ENCODE measurements at regions not wholly inside any gene's neighbourhood (a gene's known extent, or its start where the extent isn't known, plus 50 kb on each side); places are given as distances from the start of the nearest gene placed in this dataset.

GRCh38 chr1:234927312-234927970 lies 201.2 kb downstream of the TOMM20 start:
- no peak for TF ChIP-seq EGR1 (IDR thresholded peaks at IDR 0.05)
- no peak for TF ChIP-seq CREB1 (IDR thresholded peaks at IDR 0.05; ENCODE audit: low read depth)
- TF ChIP-seq TAF1 (IDR thresholded peaks at IDR 0.05; ENCODE audit: low read depth): no peak
- TF ChIP-seq, protein P1, sequence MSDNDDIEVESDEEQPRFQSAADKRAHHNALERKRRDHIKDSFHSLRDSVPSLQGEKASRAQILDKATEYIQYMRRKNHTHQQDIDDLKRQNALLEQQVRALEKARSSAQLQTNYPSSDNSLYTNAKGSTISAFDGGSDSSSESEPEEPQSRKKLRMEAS (IDR thresholded peaks at IDR 0.05): no peak
- no peak for TF ChIP-seq ZBTB7A (IDR thresholded peaks at IDR 0.05; ENCODE audit: low read depth)
- no peak for TF ChIP-seq NFIC (IDR thresholded peaks at IDR 0.05)
- no peak for TF ChIP-seq RAD21 (IDR thresholded peaks at IDR 0.05; ENCODE audit: low read depth)
- no peak for TF ChIP-seq FOXM1 (IDR thresholded peaks at IDR 0.05; ENCODE audit: borderline replicate concordance, low read depth)
- TF ChIP-seq USF1 (IDR thresholded peaks at IDR 0.05): no peak
- no peak for TF ChIP-seq TEAD4 (IDR thresholded peaks at IDR 0.05)
- TF ChIP-seq TCF12 (IDR thresholded peaks at IDR 0.05; ENCODE audit: low read depth): no peak
- TF ChIP-seq, protein P2, sequence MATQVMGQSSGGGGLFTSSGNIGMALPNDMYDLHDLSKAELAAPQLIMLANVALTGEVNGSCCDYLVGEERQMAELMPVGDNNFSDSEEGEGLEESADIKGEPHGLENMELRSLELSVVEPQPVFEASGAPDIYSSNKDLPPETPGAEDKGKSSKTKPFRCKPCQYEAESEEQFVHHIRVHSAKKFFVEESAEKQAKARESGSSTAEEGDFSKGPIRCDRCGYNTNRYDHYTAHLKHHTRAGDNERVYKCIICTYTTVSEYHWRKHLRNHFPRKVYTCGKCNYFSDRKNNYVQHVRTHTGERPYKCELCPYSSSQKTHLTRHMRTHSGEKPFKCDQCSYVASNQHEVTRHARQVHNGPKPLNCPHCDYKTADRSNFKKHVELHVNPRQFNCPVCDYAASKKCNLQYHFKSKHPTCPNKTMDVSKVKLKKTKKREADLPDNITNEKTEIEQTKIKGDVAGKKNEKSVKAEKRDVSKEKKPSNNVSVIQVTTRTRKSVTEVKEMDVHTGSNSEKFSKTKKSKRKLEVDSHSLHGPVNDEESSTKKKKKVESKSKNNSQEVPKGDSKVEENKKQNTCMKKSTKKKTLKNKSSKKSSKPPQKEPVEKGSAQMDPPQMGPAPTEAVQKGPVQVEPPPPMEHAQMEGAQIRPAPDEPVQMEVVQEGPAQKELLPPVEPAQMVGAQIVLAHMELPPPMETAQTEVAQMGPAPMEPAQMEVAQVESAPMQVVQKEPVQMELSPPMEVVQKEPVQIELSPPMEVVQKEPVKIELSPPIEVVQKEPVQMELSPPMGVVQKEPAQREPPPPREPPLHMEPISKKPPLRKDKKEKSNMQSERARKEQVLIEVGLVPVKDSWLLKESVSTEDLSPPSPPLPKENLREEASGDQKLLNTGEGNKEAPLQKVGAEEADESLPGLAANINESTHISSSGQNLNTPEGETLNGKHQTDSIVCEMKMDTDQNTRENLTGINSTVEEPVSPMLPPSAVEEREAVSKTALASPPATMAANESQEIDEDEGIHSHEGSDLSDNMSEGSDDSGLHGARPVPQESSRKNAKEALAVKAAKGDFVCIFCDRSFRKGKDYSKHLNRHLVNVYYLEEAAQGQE (IDR thresholded peaks at IDR 0.05; ENCODE audit: low read depth): no peak
- TF ChIP-seq EP300 (IDR thresholded peaks at IDR 0.05; ENCODE audit: borderline replicate concordance): no peak
- no peak for TF ChIP-seq YY1 (IDR thresholded peaks at IDR 0.05; ENCODE audit: low read depth)
- no peak for TF ChIP-seq CEBPB (IDR thresholded peaks at IDR 0.05)

DNA sequence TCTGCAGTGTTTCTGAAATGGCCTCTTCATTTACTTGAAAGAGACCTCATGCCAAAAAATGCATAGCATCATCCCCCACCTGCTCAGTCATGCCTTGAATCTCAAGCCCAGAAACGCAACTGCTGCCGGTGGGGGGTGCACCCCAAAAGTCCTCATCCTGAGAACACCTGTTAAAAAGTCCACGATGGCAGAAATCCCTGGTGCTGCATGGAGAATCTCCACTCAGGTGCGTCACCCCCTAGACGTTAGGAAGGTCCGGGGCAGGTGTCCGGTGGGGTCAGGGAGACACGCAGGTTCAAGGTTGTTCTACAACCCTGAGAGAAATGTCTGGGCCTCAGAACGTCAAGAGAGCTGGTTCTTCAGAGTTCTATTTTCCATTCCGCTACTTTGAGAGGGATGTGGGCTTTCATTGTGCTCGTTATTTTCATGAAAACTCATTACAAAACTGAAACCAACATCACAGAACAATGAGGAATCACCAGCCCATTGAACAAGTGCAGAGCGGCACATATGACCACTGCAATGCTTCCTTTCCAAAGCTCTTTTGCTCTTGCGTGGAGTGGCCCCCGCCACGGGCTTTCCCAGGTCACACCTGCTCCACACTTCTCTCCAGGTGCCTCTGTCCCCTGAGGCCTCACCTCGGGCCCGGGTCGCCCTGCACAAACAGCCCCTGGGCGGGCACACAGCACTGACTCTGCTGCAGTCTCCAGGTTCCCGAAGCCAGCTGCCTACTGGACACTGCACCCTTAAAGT lies 201.9 kb downstream of the TOMM20 start:
- TF ChIP-seq CREB1 (IDR thresholded peaks at IDR 0.05; ENCODE audit: low read depth): no peak
- TF ChIP-seq USF1 (IDR thresholded peaks at IDR 0.05): no peak
- TF ChIP-seq, protein P1 (IDR thresholded peaks at IDR 0.05): no peak
- no peak for TF ChIP-seq YY1 (IDR thresholded peaks at IDR 0.05; ENCODE audit: low read depth)
- TF ChIP-seq TAF1 (IDR thresholded peaks at IDR 0.05; ENCODE audit: low read depth): no peak

DNA sequence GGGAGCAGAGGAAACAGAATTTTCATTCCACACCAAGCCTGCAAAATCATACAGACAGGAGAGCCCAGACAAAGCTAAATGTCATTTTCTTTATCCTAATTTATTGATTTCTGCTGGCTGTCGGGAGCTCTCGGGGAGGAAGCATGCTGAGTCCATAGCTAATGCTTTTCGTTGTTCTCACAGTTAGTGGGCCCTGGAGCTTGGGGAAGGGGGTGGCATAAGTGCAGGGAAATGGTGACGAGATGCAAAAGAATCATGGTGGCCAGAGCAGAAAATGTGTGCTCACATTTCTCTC lies 202.4 kb downstream of the TOMM20 start:
- TF ChIP-seq NFIC (IDR thresholded peaks at IDR 0.05): no peak

DNA sequence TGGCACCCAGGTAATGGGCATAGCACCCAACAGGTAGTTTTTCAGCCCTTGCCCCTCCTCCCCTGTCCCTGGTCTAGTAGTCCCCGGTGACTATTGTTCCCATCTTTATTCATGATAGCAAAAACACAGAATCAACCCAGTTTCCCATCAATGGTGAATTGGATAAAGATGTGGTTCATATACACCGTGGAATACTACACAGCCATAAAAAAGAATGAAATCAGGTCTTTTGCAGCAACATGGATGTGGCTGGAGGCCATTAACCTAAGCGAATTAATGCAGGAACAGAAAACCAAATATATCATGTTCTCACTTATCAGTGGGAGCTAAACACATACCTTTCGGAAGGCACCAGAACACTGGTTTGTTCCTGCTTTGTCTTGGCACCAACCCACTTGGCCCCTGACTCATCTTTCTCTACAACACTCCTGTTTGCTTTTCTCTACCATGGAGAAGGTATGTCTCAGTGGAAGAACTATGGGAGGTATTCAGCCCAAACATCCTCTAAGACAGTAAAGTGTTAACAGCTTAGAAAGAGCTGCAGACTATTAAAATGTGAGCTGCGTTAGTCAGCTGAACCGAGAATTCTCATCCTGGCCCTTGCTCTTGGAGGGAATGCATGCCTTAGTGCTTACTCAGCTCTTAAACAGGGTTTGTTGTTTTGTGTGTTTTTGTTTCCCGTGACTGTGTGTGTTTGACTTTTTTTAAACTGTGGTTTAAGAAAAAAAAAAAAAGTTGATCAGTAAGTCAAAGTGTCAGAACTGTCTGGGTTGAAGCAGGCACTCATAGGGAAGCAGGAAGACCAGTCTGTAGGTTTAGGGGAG lies 203.0 kb downstream of the TOMM20 start:
- TF ChIP-seq, protein P2 (IDR thresholded peaks at IDR 0.05; ENCODE audit: low read depth): no peak
- TF ChIP-seq RAD21 (IDR thresholded peaks at IDR 0.05; ENCODE audit: low read depth) (peak; percentile 7; the same call in 1 of the 2 replicates), EP300 (IDR thresholded peaks at IDR 0.05; ENCODE audit: borderline replicate concordance) (peak; percentile 43; the same call in 1 of the 2 replicates), TCF12 (IDR thresholded peaks at IDR 0.05; ENCODE audit: low read depth) (0 out of 2 replicates have a peak, but pooled peaks have one; percentile 33), ZBTB7A (IDR thresholded peaks at IDR 0.05; ENCODE audit: low read depth) (no peak), NFIC (IDR thresholded peaks at IDR 0.05) (no peak), TEAD4 (IDR thresholded peaks at IDR 0.05) (peak; percentile 63; the same call in 1 of the 2 replicates)

DNA sequence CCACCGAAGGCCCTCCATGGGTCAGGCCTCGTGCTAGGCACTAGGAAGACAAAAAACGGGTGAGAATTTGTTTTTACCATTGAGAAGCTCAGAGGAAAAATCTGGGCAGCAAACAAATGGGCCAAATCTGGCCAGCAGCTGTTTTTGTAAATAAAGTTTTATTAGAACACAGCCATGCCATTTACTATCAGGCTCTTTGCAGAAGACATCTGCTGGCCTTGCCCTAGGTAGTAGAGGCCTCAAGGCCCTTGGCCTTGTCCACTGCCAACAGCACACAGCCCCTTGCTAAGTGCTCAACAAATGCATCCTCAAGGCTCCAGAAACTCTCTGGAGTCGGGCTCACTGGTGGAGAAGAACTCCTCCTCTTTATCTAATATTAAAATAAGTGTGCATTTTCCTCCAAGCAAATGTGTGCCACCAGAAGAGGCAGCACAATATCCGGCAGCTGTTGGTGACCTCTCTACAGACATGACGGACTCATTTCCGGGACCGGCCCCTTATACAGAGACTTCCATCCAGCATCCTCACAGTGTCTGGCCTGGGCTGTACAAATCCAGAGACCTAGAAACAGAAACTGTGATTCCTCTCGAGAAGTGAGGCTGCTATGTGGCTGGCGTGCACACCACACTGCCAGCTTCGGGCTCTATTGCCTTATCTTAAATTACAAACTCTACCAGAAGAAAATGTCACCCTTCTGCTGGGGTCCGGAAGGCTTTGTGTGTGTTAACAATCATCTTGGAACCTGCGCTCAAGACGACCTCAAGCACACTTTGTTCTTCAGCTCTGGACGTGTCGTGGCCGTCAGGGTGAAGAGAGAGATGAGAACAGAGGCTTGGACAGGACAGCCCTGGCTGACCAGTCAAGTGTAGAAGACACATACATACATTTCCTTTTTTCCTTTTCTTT lies 203.9 kb downstream of the TOMM20 start:
- TF ChIP-seq EP300 (IDR thresholded peaks at IDR 0.05; ENCODE audit: borderline replicate concordance): no peak
- no peak for TF ChIP-seq CREB1 (IDR thresholded peaks at IDR 0.05; ENCODE audit: low read depth)
- TF ChIP-seq USF1 (IDR thresholded peaks at IDR 0.05): no peak
- TF ChIP-seq EGR1 (IDR thresholded peaks at IDR 0.05): no peak
